Activated T-cell treated with anti-CD3 and anti-CD28 coated beads for 4 hours (primary cell): ENCODE measurements at regions not wholly inside any gene's neighbourhood (a gene's known extent, or its start where the extent isn't known, plus 50 kb on each side); places are given as distances from the start of the nearest gene placed in this dataset.

ENCODE experiments used
- DNase-seq: peaks from one replicate; pipeline ENCODE4 v3.0.0-alpha.2; 2020

- no peak for DNase-seq
Measured at GRCh38 chr17:72591289-72592241, 470.7 kb downstream of the SOX9 start.

- DNase-seq: peak; percentile 7
Measured at GRCh38 chr17:72592242-72592966, 471.6 kb downstream of the SOX9 start.

GRCh38 chr17:72592967-72593325 lies 472.1 kb downstream of the SOX9 start:
- DNase-seq: no peak

GRCh38 chr17:72594248-72594647 lies 473.4 kb downstream of the SOX9 start:
- no peak for DNase-seq
